ENCODE measurements at regions not wholly inside any gene's neighbourhood (a gene's known extent, or its start where the extent isn't known, plus 50 kb on each side); places are given as distances from the start of the nearest gene placed in this dataset.
A peak's percentile ranks its signal among the peaks of the same experiment; 100 is the strongest.

DNA sequence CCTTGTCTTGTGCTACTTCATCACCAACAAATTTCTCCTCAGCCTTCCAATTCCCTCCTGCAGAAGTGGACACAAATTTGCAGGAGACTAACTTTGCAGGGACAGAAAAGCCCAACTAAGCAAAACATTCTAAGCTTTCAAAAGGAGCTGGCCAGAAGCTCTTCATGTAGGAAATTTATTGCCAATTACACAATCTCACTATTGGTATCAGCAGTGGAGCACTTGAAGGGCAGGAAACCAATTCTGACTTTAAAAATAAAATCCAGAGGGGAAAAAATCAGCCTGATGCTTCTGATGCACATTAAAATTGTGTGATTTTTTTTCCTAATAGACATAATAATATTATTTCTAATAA lies 193.3 kb downstream of the LY86 start:
- DNase-seq (ENCODE audit: low spot score), result no peak

DNA sequence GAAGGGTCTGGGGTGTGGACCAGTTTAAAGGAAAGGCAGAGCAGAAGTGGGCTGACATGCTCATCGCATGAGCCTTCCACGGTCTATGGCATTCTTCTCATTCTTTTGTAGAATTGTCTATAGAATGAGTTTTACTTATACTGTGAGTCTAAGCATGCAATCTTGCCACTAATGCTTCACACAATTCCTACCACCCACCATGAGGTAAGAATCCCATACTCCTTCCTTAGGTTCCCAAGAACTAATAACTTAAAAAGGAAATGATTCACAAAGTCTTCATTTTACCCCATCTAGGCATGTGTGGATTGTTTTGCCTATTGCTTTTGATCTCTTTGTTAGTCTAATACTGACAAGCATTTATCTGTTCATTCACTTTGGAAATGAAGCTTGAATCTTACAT lies 195.2 kb downstream of the LY86 start:
- no peak for DNase-seq (ENCODE audit: low spot score)

DNA sequence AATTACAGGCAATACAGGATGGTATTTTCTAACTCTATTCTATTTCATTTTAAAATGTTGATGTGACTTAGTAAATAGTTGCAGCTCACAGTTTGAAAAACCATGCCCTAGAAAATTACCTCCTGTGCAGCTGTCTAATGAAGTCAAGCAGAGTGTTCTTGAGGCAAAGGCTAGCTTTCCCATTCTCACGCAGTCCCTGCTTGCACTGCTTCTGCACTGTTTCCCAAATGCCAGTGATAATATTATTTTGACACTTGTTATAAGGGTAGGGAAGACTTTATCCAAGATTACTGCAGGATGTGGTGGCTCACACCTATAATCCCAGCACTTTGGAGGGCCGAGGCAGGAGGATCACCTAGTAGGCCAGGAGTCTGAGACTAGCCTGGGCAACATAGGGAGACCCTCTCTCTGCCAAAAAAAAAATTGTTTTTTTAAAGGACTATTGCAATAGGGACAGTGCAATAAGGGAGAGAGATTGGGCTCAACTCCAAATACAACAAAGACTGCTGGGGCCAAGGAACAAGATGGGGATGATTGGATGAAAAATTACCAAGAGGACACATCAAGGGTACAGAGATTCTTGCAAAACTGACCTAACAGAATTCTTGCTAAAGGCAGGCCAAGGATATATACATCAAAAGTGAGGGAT lies 196.1 kb downstream of the LY86 start:
- DNase-seq (ENCODE audit: low spot score), result no peak

DNA sequence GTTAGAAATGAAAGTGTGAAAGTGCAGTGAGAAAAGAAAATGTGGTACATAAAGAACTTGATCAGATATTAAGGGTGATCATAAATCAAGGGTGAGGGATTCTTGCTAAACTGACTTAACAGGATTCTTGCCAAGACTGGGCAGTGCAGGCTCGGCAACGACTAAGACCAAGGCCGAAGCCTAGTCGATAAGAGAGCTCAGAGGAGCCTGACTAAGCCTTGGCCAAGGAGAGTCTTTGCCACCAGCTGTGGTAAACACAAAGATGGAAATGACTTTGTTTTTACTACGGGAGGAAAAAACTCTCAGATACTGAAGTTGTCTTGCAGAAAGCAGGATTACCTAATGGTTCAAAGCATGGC lies 196.6 kb downstream of the LY86 start:
- no peak for DNase-seq (ENCODE audit: low spot score)

DNA sequence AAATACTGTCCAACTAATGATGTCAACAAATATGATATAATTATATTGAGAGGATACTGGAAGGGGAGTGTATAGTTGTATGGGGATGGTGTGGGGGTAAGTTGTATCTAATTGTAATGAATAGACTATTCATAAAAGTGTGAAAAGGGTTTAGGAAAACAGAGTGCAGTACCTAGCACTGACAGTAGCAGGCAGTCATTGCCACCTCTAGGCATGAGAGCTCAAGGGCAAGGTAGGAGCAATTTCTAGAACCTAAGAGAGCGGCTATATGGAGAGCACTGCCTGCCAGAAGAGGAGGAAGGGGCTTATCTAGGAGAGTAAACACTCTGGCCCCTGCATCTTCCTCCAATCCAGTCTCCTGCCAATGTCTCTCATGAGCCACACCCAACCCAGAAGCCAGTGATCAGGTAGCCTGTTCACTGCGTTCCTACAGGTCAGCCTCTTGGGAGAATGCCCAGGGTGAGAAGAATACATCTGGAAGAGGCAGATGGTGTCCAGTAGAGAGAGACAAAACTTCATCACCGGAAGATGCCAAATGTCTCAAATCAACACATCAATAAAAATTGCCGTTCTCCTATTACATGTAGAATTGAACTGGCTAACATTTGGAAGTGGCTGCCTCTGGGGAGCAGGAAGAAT lies 200.0 kb downstream of the LY86 start:
- DNase-seq (ENCODE audit: low spot score), result peak; percentile 30

DNA sequence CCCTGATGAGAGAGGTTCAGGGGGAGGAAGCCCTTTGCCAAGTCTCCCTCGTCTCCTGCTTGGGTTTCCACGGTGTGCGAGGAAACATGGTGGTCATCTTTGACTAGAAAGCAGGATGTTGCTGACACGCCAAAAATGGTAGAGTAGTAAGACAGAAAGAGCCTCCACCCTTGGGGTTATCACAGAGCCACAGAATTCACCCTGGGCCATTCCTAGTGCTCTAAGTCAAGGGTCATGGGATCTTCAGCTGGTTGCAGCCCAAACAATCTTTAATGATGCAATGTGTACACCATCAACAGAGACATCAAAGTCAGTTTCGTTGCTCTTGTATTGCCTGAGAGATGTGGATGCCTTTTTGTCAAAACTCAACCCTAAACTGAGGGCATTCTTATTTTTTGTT lies 201.9 kb downstream of the LY86 start:
- DNase-seq (ENCODE audit: low spot score), result no peak

DNA sequence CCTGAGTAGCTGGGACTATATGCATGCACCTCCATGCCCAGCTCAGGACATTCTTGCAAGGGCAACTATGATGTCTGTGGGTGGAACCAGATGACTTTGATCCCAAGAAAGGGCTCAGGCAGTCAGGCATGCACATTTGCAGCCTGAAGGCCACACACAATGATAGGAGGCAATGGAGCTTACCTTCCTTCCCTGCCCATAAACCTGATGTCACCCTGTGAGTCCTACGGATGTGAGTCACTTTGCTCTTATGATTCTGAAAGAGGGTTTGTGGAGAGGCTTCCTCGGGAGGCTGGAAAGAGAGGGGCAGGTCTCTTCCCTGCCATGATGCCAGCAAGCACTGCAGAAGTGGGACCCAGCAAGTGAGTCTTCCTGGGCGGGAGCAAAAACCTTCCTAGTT lies 202.4 kb downstream of the LY86 start:
- peak; percentile 21 for DNase-seq (ENCODE audit: low spot score)

DNA sequence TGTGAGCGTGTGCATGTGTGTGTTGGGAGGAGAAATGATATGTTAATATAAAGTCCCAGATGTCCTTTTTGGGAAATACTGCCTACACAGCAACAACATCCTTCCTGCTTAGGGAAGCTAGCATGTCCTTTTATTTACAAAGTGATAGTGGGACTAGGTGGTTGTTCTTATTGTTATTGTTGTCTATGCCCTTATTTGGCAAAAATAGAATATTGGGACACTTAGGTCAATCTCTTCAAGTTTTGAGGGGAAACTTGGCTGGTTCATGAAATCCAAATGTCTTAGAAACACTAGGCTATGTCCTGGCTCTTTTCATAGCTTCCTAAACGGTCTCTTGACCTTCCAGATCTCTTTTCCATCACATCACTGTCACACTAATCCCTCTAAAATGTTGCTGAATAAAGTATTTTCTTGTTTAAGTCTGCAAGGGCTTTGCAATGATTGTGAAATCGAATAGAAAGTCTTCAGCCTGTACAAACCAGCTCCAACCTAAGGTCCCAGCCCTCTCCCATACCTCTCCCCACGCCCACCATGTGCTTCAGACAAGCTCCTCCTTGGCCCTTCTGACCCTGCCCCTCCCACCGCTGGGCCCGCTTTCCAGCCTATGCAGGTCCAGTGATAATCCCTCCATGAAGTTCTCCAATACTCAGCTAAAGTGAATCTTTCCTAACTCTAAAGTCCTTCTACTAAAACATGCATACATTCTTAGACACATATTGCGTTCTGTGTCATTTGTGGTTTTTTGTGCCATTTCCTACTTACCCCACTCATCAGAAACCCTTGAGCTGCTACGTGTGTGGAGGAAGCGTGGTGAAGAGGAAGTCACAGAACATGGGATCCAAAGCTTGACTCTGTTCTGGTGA lies 205.1 kb downstream of the LY86 start:
- DNase-seq (ENCODE audit: low spot score), result peak; percentile 46

DNA sequence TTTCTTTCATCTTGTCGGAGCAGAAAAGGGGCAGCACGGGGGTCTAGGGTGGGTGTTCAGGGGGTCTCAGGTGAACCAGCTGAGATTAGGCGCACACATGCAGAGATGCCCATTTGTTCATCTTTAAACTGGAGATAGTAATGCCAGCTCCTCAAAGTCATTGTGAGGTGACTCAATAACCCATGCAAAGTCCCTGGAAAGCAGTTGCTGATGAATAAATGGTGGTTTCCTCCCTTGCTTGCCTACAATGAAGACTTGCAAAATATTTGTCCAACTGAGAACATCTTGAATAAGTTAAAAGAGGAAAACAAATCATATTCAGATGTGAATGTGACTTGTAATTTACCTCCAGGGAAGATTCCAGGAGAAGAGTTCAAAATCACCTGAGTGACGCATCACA lies 206.9 kb downstream of the LY86 start:
- DNase-seq (ENCODE audit: low spot score), result no peak

DNA sequence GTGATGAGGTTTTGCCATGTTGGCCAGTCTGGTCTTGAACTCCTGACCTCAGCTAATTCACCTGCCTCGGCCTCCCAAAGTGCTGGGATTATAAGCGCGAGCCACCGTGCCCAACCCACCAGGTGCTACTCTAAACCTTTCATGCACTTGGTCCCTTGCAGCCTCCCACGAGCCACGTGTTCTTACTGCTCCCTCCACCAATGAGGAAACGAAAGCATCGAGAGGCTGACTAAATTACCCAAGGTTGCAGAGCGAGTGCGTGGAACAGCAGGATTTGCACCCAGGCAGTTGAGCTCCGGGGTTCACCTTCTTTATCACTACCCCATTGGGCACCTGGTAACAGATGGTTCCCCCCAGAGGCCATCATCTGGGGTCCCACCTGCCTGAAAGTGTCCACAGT lies 208.3 kb downstream of the LY86 start:
- no peak for DNase-seq (ENCODE audit: low spot score)

DNA sequence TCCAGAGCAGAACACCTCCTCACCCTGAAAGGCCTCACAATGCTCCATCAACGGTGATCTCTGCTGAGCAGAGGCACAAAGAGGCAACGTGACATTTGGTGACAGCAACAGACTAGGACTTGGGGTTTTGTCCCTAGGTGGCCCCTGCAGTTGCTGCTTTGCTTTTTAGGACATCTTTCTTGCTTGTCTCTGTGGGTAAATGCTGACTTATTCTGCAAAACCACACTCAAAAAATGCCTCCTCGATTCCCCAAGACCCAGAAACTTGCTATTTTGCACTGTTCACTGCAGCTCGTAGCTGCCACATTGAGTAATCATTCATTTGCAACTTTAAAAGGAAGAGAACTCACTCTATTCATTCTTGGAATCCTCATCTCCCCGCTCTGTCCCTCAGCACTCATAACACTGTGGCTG lies 209.9 kb downstream of the LY86 start:
- DNase-seq (ENCODE audit: low spot score), result peak; percentile 84

DNA sequence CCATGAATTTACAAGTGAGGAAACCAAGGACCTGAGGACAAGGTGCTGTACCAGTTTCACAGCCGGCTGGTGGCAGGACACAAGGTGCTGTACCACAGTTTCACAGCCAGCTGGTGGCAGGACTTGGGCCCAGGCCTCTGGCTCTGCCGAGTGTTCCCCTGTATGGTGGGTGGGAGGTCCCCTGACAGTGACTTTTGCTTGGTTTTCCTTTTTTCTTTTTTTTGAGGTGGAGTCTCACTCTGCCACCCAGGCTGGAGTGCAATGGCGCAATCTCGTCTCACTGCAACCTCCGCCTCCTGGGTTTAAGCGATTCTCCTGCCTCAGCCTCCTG lies 212.4 kb downstream of the LY86 start:
- DNase-seq (ENCODE audit: low spot score), result no peak

DNA sequence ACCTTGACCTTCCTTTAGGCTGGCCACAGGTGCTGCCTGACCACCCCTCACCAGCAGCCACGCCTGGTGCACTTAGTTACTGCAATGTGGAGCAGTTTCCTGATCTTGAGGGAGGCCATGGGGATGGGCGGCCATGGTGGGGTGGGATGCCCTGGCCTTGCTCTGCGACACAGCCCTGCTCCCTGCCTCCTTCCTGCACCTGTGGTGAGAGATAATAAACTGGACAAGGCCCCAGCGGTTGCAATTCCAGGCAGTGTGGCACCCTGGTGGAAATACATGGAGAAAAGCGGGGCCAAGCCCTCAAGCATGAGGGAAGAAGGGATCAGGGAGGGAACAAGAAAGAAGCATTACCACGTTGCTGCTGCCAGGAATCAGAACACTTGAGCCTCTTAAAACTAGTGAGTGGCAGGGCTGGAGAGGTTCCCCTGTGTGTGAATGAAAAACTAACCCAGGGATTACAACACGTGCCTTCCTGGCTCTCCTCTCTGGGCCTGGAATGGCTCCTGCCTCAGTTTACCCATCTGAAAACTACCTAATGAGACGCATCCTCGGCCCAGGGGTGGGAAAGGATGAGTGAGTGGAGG lies 213.2 kb downstream of the LY86 start:
- DNase-seq (ENCODE audit: low spot score), result no peak

DNA sequence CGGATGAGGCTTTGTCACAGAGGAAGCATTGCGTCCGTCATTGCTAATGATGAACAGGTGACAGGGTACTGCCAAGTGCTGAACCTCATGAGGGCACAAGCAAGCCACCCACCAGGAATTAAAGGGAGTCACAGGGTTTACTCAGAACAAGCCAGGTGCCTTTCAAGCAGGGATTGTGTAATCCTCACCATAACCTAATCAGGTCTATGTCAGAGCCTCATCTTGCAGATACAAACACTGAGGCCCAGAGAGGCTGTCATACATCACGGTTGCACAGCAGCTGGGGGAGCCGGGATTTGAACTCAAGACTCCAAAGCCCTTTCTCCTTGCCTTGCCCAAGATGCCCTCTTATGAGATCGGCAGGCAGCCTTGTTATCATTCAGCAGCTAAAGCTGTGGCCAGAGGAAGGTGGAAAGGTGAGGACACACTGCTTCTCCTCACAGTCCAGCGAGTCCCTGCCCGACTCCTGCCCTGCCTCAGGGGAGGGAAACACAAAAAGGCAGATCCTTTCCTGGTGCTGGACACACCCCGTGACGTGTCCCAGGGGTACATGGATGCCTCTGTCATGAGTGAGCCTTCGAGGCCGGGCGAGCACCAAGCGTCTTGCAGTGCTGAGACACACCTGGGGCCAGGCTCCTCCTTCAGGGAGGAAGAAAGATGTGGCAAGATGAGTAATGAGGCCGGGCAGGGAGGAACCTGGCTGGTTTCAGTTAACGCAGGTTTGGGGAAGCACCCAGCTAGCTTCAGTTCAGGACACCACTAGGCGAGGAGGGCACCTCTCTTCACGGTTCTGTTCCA lies 214.9 kb downstream of the LY86 start:
- DNase-seq (ENCODE audit: low spot score), result peak; percentile 24

DNA sequence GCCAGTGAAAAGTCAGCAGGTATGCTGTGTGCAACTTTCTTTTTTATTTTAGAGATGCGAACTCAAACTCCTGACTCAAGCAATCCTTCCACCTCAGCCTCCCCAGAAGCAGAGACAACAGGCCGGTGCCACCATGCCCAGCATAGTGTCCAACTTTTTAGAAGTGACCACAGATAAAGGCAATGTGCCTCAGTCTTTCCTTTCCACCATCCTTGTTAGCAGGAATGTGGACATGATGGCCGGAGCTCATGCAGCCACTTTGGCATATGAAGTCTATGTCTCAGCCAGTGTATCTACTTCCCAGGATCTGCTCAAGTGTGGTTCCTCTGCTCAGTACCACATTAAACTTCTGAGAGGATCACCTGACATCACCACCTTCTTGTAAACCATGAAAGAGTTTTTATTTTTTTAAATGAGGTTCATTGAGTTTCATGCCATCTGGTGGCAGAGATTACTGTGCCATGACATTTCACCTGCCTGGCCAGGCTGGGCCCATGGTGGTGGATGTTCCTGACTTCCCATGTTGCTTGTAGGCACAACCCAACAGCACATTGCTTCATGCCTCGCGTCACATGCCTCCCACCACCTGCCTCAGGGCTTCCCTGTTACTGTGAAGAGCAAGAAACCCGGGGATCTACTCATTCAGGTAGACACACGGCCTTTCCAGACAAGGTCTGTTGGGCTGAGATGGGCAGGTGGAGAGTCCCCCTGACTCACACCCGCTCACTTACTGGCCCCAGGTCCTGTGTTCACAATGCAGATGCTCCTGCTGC lies 216.5 kb downstream of the LY86 start:
- DNase-seq (ENCODE audit: low spot score), result no peak

DNA sequence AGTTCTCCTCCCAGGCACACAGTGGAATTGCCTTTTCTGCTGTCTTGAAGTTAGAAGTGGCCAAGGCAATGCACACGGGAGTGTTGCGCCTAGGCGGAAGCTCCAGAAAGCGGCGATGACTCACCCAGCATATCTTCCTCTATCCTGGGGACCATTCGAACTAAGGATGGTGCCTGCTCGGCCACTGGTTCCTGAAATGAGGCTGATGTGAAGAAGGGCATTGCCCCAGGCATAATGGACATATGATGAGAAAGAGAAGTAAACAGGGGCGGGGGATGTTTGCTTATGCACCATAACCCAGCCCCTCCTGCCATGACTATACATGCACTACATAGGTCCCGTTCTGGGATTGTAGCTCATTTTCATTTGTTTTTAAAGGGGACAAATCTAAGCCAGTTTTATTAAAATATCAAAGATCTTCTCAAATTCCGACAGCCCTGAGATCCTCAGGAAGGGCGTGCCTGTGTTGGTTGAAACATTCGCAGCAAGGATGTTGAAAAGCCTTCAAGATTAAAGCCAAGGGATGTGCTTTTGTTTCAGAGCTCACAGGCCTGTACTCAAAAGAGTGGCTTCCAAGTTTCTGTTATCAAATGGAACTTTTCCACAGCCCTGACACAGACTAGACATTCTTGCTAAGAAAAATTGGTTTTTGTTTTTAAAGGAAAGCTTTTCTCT lies 218.5 kb downstream of the LY86 start:
- no peak for DNase-seq (ENCODE audit: low spot score)

DNA sequence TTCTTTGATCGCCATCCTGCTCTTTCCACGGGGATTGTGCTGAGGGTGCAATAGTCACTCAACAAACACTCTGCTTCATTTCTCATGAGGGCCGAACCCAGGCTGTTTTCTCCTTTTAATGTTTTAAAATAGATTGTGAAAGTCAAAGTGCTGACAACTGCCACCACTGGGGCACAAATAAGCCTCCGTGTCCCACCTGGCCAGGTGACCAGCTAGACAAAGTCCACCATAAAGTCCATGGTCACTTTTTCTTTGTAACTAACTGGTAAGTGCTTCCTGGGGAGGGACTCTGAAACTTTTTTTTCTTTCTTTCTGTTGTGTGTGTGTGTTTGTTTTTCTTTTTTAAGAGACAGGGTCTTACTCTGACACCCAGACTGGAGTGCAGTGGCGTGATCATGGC lies 219.8 kb downstream of the LY86 start:
- DNase-seq (ENCODE audit: low spot score), result no peak

DNA sequence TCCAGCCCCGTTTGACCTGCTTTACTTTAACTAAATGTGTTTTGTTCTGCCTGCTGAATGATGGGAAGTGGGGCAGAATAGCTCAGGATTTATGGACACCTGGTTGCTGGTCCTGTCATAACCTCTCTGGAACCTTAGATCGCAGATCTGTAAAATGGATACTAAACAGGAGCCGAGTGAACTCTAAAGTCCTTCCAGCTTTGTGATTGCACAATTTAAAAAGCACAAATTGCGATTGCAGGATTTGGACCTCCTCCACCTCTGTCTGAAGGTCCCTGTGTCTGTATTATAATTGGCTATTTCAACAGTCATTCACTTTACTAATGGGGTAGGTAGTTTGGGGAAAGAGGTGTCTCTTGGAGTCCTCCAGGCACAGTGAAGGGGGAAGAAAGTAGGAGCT lies 220.4 kb downstream of the LY86 start:
- no peak for DNase-seq (ENCODE audit: low spot score)

DNA sequence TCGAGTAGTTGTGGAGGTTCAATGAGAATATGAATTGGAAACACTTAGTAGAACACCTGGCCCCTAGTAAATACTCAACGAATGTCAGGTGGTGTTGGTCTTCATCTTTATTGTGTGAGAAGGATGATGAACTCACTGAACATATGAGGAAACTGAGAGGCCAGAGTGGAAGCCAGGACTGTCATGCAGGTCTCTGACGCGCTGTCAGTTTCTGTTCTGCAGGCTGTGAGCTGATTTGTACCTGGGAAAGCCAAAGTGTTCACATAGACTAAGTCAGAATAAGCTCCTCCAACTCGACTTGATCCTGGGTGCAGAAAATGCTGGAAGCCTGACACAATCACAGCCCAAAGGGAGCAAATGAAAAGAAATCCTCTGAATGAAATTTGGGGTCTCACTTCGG lies 222.2 kb downstream of the LY86 start:
- no peak for DNase-seq (ENCODE audit: low spot score)

DNA sequence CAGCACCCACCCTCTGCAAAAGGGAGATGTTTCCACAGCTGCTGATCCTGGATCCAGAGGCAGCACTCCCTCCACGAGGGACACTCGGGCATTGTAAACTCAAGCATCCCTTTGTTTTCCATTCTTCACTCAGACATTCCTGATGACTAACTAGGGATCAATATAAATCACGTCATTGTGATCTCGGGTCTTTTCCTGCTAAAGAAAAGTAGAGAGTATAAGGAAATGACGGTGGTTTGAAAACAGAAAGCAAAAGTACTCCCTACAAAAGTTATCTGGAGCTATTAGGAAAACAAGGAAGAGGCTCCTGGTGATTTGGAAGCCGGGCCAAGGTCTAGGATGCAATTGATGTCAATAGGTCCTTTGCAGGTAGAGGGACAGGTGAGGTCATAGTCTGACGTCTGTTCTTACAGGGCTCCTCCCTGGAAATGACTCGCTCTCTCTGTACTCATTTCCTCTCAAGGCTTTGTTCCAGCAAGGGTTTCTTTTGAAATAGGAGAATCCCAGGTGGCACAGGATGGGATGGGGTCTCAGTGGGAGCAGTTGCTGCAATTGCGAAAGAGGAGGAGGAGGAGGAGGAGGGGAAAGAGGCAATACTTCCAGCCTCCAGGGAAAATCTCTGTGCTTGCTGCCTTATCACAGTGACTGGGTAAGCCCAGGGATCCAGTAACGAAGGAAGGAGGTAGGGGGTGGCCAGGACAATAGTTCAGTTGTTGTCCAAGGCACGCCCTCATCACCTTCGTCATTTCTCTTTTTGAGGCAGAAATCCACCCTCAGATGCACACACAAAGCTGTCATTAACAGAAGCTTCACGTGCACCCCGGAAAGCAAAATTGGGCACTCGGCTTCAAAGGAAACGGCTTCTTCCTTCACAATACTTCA lies 222.8 kb downstream of the LY86 start:
- peak; percentile 19 for DNase-seq (ENCODE audit: low spot score)

Data from activated CD4-positive, alpha-beta T cell treated with anti-CD3 and anti-CD28 coated beads, Interleukin-2, Interleukin-4, amounts not matched to agents 100 ng/mL and 50 ng/mL, durations not matched to agents 16 hours and 8 hours (primary cell).